Panc1 (cell line): ENCODE measurements at regions not wholly inside any gene's neighbourhood (a gene's known extent, or its start where the extent isn't known, plus 50 kb on each side); places are given as distances from the start of the nearest gene placed in this dataset.

ENCODE experiments used
- CTCF ChIP-seq: fragments of 450-650 bp; IDR thresholded peaks from 2 replicates; pipeline ENCODE4 v1.5.1; 2017; ENCODE audit warnings: mild to moderate bottlenecking
- POLR2AphosphoS5 ChIP-seq: IDR thresholded peaks from 2 replicates; pipeline ENCODE4 v1.6.1; 2012; ENCODE audit warnings: mild to moderate bottlenecking, low read depth, low read length, moderate library complexity
- SIN3A ChIP-seq: IDR thresholded peaks from 2 replicates; pipeline ENCODE4 v1.6.1; 2012; ENCODE audit warnings: low read depth, mild to moderate bottlenecking, low read length, moderate library complexity, borderline replicate concordance; ENCODE audit not compliant: insufficient read depth
- TF ChIP-seq, protein P1 (sequence below), 2 experiments: IDR thresholded peaks; 2 replicates each; pipeline ENCODE4 v1.6.1; 2011 to 2012; ENCODE audit warnings: low read depth in 2 of 2, control low read depth in 1 of 2, low read length in 1 of 2, mild to moderate bottlenecking in 1 of 2, moderate library complexity in 1 of 2; ENCODE audit not compliant: insufficient read depth in 1 of 2

DNA sequence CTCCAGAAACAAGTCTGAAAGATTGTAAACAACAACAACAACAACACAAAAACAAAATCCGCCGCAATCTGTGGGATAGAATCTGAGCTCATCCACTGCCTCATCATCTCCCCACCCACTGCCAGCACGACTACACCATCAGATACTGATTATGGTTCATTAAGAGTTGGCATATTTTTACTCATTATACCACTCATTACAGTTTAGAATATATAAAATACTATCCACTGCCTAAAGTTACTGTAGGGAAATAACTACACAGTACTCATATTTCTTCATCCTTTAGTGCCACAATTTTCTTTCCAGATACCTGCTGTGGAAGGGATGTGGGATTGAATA, 152.5 kb upstream of the PEX5L start:
- TF ChIP-seq CTCF (no peak), POLR2AphosphoS5 (no peak), SIN3A (no peak)
- TF ChIP-seq, protein P1, sequence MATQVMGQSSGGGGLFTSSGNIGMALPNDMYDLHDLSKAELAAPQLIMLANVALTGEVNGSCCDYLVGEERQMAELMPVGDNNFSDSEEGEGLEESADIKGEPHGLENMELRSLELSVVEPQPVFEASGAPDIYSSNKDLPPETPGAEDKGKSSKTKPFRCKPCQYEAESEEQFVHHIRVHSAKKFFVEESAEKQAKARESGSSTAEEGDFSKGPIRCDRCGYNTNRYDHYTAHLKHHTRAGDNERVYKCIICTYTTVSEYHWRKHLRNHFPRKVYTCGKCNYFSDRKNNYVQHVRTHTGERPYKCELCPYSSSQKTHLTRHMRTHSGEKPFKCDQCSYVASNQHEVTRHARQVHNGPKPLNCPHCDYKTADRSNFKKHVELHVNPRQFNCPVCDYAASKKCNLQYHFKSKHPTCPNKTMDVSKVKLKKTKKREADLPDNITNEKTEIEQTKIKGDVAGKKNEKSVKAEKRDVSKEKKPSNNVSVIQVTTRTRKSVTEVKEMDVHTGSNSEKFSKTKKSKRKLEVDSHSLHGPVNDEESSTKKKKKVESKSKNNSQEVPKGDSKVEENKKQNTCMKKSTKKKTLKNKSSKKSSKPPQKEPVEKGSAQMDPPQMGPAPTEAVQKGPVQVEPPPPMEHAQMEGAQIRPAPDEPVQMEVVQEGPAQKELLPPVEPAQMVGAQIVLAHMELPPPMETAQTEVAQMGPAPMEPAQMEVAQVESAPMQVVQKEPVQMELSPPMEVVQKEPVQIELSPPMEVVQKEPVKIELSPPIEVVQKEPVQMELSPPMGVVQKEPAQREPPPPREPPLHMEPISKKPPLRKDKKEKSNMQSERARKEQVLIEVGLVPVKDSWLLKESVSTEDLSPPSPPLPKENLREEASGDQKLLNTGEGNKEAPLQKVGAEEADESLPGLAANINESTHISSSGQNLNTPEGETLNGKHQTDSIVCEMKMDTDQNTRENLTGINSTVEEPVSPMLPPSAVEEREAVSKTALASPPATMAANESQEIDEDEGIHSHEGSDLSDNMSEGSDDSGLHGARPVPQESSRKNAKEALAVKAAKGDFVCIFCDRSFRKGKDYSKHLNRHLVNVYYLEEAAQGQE (IDR thresholded peaks at IDR 0.05; ENCODE audit: insufficient read depth in 1 of 2, low read depth in 2 of 2, low read length in 1 of 2) = no peak
